Hepatocyte (in vitro differentiated cells): ENCODE measurements at regions not wholly inside any gene's neighbourhood (a gene's known extent, or its start where the extent isn't known, plus 50 kb on each side); places are given as distances from the start of the nearest gene placed in this dataset.

ENCODE experiments used
- DNase-seq: peaks from one replicate; pipeline ENCODE4 v3.0.0-alpha.2; 2016; ENCODE audit warnings: low spot score
- H2AFZ ChIP-seq: fragments of 200-600 bp; sonication (generic); 2 replicates; pipeline ENCODE4 v1.6.0; 2016; ENCODE audit warnings: antibody characterized with exemption, mild to moderate bottlenecking
- H3K27ac ChIP-seq: fragments of 200-600 bp; sonication (generic); 2 replicates; pipeline ENCODE4 v1.5.1; 2016; ENCODE audit warnings: mild to moderate bottlenecking
- H3K27me3 ChIP-seq: fragments of 200-600 bp; sonication (generic); 2 replicates; pipeline ENCODE4 v1.6.1; 2016
- H3K36me3 ChIP-seq: fragments of 200-600 bp; sonication (generic); replicated peaks from 2 replicates; pipeline ENCODE4 v1.5.1; 2016; ENCODE audit warnings: low read depth; ENCODE audit not compliant: insufficient read depth
- H3K4me1 ChIP-seq: fragments of 200-600 bp; sonication (generic); 2 replicates; pipeline ENCODE4 v1.5.1; 2016; ENCODE audit warnings: mild to moderate bottlenecking, moderate library complexity; ENCODE audit not compliant: insufficient read depth
- H3K4me2 ChIP-seq: fragments of 200-600 bp; sonication (generic); 2 replicates; pipeline ENCODE4 v1.6.0; 2016
- H3K4me3 ChIP-seq: fragments of 200-600 bp; sonication (generic); 2 replicates; pipeline ENCODE4 v1.5.1; 2016; ENCODE audit warnings: mild to moderate bottlenecking
- H3K79me2 ChIP-seq: fragments of 200-600 bp; sonication (generic); 2 replicates; pipeline ENCODE4 v1.6.0; 2017; ENCODE audit warnings: mild to moderate bottlenecking
- H3K9me2 ChIP-seq: fragments of 200-600 bp; sonication (generic); replicated peaks from 2 replicates; pipeline ENCODE4 v1.6.0; 2017; ENCODE audit warnings: mild to moderate bottlenecking; ENCODE audit not compliant: insufficient read depth
- H3K9me3 ChIP-seq: fragments of 200-600 bp; sonication (generic); 2 replicates; pipeline ENCODE4 v1.5.1; 2016; ENCODE audit warnings: low read depth, mild to moderate bottlenecking
- H4K20me1 ChIP-seq: fragments of 200-600 bp; sonication (generic); 2 replicates; pipeline ENCODE4 v1.6.0; 2016; ENCODE audit warnings: mild to moderate bottlenecking; ENCODE audit not compliant: insufficient read depth, poor library complexity, severe bottlenecking
- EZH2 ChIP-seq: fragments of 200-600 bp; sonication (generic); IDR thresholded peaks from 2 replicates; pipeline ENCODE4 v1.6.1; 2016; ENCODE audit warnings: antibody characterized with exemption, mild to moderate bottlenecking, borderline replicate concordance
- EZH2phosphoT487 ChIP-seq: fragments of 200-600 bp; sonication (generic); IDR thresholded peaks from one replicate; pipeline ENCODE4 v1.6.1; 2018; ENCODE audit warnings: antibody characterized with exemption, mild to moderate bottlenecking, low read depth, moderate library complexity; ENCODE audit not compliant: unreplicated experiment, severe bottlenecking
- WGBS: methylation state at CpG from one replicate; pipeline ENCODE4 v1.1.6; 2016; ENCODE audit warnings: low lambda C conversion rate; ENCODE audit errors: missing lambda C conversion rate; 5-methylcytosine and 5-hydroxymethylcytosine counted together
- TF ChIP-seq, protein P1 (sequence below): fragments of 200-600 bp; sonication (generic); IDR thresholded peaks from 2 replicates; pipeline ENCODE4 v1.5.1; 2016; ENCODE audit warnings: antibody characterized with exemption, mild to moderate bottlenecking; ENCODE audit not compliant: poor library complexity

DNA sequence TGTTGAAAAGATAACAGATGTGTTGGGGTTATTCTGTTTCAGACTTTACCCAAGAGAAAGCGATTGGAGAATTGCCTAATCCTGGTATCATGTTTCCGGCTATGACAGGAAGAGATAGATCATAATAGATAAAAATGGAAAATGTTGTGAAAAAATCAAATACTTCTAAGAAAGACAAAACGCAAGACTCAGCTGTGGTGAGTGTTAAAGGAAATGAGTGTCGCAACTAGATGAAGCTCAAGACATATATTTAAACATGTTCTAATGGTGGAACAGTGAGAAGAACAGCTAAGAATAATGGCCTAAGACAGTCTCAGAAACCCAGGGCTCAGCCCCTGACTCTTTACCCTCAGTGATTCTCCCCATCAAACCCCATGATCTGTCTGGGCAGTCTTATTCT, 426.7 kb upstream of the RUNX1 start:
- Histone ChIP-seq H4K20me1 (no peaks in the 10 kb centered on the region), H3K9me2 (no peaks in the 10 kb centered on the region), H2AFZ (no peak overlapping the region), H3K36me3 (no peaks in the 10 kb centered on the region), H3K27ac (peak overlapping the region; percentile 51), H3K9me3 (no peaks in the 10 kb centered on the region), H3K4me1 (no peaks in the 10 kb centered on the region), H3K4me3 (no peak overlapping the region), H3K4me2 (no peak overlapping the region), H3K27me3 (no peaks in the 10 kb centered on the region), H3K79me2 (no peaks in the 10 kb centered on the region)
- DNase-seq, result no peak
- TF ChIP-seq EZH2phosphoT487, result no peak
- TF ChIP-seq EZH2, result no peak
- TF ChIP-seq, protein P1, sequence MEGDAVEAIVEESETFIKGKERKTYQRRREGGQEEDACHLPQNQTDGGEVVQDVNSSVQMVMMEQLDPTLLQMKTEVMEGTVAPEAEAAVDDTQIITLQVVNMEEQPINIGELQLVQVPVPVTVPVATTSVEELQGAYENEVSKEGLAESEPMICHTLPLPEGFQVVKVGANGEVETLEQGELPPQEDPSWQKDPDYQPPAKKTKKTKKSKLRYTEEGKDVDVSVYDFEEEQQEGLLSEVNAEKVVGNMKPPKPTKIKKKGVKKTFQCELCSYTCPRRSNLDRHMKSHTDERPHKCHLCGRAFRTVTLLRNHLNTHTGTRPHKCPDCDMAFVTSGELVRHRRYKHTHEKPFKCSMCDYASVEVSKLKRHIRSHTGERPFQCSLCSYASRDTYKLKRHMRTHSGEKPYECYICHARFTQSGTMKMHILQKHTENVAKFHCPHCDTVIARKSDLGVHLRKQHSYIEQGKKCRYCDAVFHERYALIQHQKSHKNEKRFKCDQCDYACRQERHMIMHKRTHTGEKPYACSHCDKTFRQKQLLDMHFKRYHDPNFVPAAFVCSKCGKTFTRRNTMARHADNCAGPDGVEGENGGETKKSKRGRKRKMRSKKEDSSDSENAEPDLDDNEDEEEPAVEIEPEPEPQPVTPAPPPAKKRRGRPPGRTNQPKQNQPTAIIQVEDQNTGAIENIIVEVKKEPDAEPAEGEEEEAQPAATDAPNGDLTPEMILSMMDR, result no peak
- WGBS, result 76% methylated on average over 4 of the region's 4 CpGs

DNA sequence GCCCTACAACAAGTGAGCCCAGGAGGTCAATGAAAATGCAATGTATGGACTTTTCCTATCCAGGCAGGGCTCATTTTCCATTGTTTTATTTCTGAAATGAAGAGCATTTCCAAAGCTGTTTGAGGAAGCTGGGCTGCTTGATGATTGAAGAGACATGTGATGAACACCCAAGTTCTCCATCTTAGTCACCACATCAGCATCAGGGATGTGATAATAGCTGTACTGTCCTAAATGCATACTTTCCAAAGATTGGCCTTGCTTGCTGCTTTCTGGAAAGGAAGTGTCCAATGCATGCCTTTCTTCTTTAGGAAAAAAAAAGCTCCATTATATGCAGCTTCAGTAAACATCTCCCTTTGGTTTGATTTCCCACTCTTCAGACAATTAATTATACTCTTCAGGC, 425.9 kb upstream of the RUNX1 start:
- no peaks in the 10 kb centered on the region for H3K79me2 ChIP-seq
- TF ChIP-seq EZH2phosphoT487 (no peak), EZH2 (no peak)
- TF ChIP-seq, protein P1, result no peak
- H3K27ac ChIP-seq, result peak overlapping the region; percentile 8
- H3K9me3 ChIP-seq, result no peaks in the 10 kb centered on the region
- no peak overlapping the region for H3K4me3 ChIP-seq
- no peaks in the 10 kb centered on the region for H3K36me3 ChIP-seq
- H3K4me1 ChIP-seq, result no peaks in the 10 kb centered on the region
- H4K20me1 ChIP-seq, result no peaks in the 10 kb centered on the region
- no peaks in the 10 kb centered on the region for H3K9me2 ChIP-seq
- no peaks in the 10 kb centered on the region for H3K27me3 ChIP-seq
- DNase-seq, result no peak
- no peak overlapping the region for H2AFZ ChIP-seq
- H3K4me2 ChIP-seq, result no peak overlapping the region

DNA sequence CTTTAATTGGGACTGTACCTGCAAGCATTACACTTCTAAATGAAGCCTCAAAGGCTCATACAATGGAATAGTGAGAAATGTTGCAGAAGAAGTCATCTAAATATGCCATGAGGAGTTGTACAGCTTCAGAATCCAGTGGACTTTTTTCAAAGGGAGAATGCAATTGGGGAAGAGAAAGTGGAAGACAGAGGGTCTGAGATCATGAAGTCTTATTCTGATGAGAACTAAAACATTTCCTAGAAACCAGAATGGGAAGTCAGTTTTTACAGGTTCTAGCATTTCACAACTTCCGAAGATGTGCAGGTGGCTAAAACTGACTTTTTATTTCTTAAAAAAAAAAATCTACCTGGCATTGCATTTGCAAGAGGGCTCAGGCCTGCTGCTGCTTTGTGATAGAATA, 424.4 kb upstream of the RUNX1 start:
- no peaks in the 10 kb centered on the region for H3K9me3 ChIP-seq
- H4K20me1 ChIP-seq, result no peaks in the 10 kb centered on the region
- no peaks in the 10 kb centered on the region for H3K79me2 ChIP-seq
- H2AFZ ChIP-seq, result no peak overlapping the region
- no peak overlapping the region for H3K4me2 ChIP-seq
- TF ChIP-seq EZH2 (no peak), EZH2phosphoT487 (no peak)
- TF ChIP-seq, protein P1, result no peak
- no peaks in the 10 kb centered on the region for H3K27me3 ChIP-seq
- WGBS, result 94% methylated on average over 1 of the region's 1 CpG
- no peaks in the 10 kb centered on the region for H3K4me1 ChIP-seq
- no peak overlapping the region for H3K27ac ChIP-seq
- no peaks in the 10 kb centered on the region for H3K9me2 ChIP-seq
- DNase-seq, result no peak
- H3K4me3 ChIP-seq, result no peak overlapping the region
- H3K36me3 ChIP-seq, result no peaks in the 10 kb centered on the region

DNA sequence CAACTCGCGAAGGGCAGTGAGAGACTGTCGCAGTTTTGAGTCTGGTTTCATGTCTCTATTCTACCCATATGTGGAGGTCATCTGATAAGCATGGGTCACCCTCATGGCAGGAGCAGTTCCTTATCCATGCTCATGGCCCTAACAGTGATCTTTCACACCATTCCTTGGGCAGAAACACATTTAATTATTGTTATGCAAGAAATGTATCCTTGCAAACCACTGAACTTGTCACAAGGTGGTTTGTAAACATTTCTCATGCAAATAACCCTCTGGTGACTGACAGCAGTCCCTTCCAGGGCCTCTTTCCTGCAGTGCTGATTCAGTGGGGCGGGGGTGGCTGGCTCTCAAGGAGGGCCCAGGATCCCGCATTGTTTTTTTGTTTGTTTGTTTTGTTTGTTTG, 421.4 kb upstream of the RUNX1 start:
- Histone ChIP-seq H3K79me2 (no peaks in the 10 kb centered on the region), H3K27me3 (no peaks in the 10 kb centered on the region), H3K9me2 (no peaks in the 10 kb centered on the region), H3K36me3 (no peaks in the 10 kb centered on the region), H4K20me1 (no peaks in the 10 kb centered on the region), H3K4me3 (no peak overlapping the region), H3K4me1 (no peaks in the 10 kb centered on the region), H2AFZ (no peak overlapping the region), H3K27ac (no peak overlapping the region), H3K4me2 (no peak overlapping the region), H3K9me3 (no peaks in the 10 kb centered on the region)
- TF ChIP-seq EZH2 (no peak), EZH2phosphoT487 (no peak)
- TF ChIP-seq, protein P1, result no peak
- 57% methylated on average over 5 of the region's 5 CpGs for WGBS
- DNase-seq, result no peak
